GM12878 (cell line): ENCODE measurements at regions not wholly inside any gene's neighbourhood (a gene's known extent, or its start where the extent isn't known, plus 50 kb on each side); places are given as distances from the start of the nearest gene placed in this dataset.

ENCODE experiments used
- ATAC-seq: fragments of 200-7000 bp; cut with Tn5 transposase; 3 replicates; pipeline ENCODE4 v1.9.1; 2020; ENCODE audit warnings: mild to moderate bottlenecking, moderate library complexity
- BruUV-seq: library from RNA; stranded (reverse); fragments of 400-500 nt; replicated peaks from 2 replicates; lab custom pipeline; 2021; lab: Mats Ljungman, UMichigan
- CTCF ChIA-PET: fragments of 300-600 bp; sonication (Branson Sonifier 250); formaldehyde crosslinking; extraction: SDS; loops from one replicate; lab custom pipeline; 2021; ENCODE audit warnings: inconsistent platforms; lab: Yijun Ruan, JAX
- POLR2A ChIA-PET: fragments of 350-600 bp; formaldehyde crosslinking; extraction: SDS; loops from one replicate; lab custom pipeline; 2021; ENCODE audit warnings: inconsistent platforms; lab: Charles Lee
- RAD21 ChIA-PET: fragments of 300-600 bp; sonication (Branson Sonifier 250); formaldehyde crosslinking; loops from one replicate; lab custom pipeline; 2023; ENCODE audit warnings: antibody characterized with exemption; ENCODE audit not compliant: unreplicated experiment; lab: Charles Lee
- SMC1A ChIA-PET: fragments of 300-600 bp; sonication (Branson Sonifier 250); formaldehyde crosslinking; loops from one replicate; lab custom pipeline; 2023; ENCODE audit not compliant: unreplicated experiment, uncharacterized antibody; lab: Charles Lee
- DNase-seq: peaks from one replicate; pipeline ENCODE4 v3.0.0-alpha.2; 2011; ENCODE audit warnings: low read depth, low spot score
- FAIRE-seq: peaks from 3 replicates; lab custom pipeline; 2011; peaks lifted over from hg19 to GRCh38; lab: Jason Lieb, UNC
- H2AFZ ChIP-seq: 2 replicates; pipeline ENCODE4 v1.6.0; 2011; ENCODE audit warnings: low read depth, low read length, control low read depth; ENCODE audit not compliant: control insufficient read depth
- H3K27ac ChIP-seq: 2 replicates; pipeline ENCODE4 v1.5.1; 2011; ENCODE audit warnings: control low read depth; ENCODE audit not compliant: control insufficient read depth, insufficient read depth
- H3K27me3 ChIP-seq, 2 experiments: replicated peaks in 1 of 2; 2 replicates each; pipeline versions ENCODE4 v1.6.0 to v1.6.1; 2011; ENCODE audit warnings: low read length in 1 of 2; ENCODE audit not compliant: control insufficient read depth in 2 of 2, insufficient read depth in 2 of 2
- H3K36me3 ChIP-seq, 2 experiments: 2 replicates each; pipeline ENCODE4 v1.5.1; 2011; ENCODE audit warnings: low read length in 1 of 2; ENCODE audit not compliant: control insufficient read depth in 2 of 2, insufficient read depth in 2 of 2
- H3K4me1 ChIP-seq: 2 replicates; pipeline ENCODE4 v1.6.1; 2011; ENCODE audit warnings: mild to moderate bottlenecking, low read length, moderate library complexity, mixed read lengths; ENCODE audit not compliant: control insufficient read depth, insufficient read depth
- H3K4me2 ChIP-seq: 2 replicates; pipeline ENCODE4 v1.6.0; 2011; ENCODE audit warnings: control low read depth; ENCODE audit not compliant: control insufficient read depth, insufficient read depth
- H3K4me3 ChIP-seq: fragments of 200-600 bp; sonication (generic); 2 replicates; pipeline ENCODE4 v1.5.1; 2016
- H3K79me2 ChIP-seq: 2 replicates; pipeline ENCODE4 v1.6.0; 2011; ENCODE audit warnings: low read length; ENCODE audit not compliant: control insufficient read depth, insufficient read depth
- H3K9ac ChIP-seq: 2 replicates; pipeline ENCODE4 v1.8.0; 2011; ENCODE audit warnings: low read length, control low read depth, mixed read lengths; ENCODE audit not compliant: control insufficient read depth, insufficient read depth
- H3K9me3 ChIP-seq: replicated peaks from 3 replicates; pipeline ENCODE4 v1.5.1; 2011; ENCODE audit warnings: mild to moderate bottlenecking, low read length; ENCODE audit not compliant: control insufficient read depth, insufficient read depth
- H4K20me1 ChIP-seq: 2 replicates; pipeline ENCODE4 v1.6.0; 2011; ENCODE audit not compliant: control insufficient read depth, insufficient read depth
- BCL11A ChIP-seq: IDR thresholded peaks from 2 replicates; pipeline ENCODE4 v1.6.1; 2011; ENCODE audit warnings: low read depth, low read length
- BRCA1 ChIP-seq: IDR thresholded peaks from 2 replicates; pipeline ENCODE4 v1.6.1; 2011; ENCODE audit warnings: low read depth, low read length, improper control_type of control experiment
- CEBPB ChIP-seq, 2 experiments: fragments of 150-350 bp in 1 of 2; IDR thresholded peaks; 2 replicates each; pipeline ENCODE4 v1.6.1; 2012 to 2014; ENCODE audit warnings: low read depth in 2 of 2, low read length in 2 of 2, borderline replicate concordance in 1 of 2, inconsistent platforms in 1 of 2
- E2F4 ChIP-seq: IDR thresholded peaks from 2 replicates; pipeline ENCODE4 v1.6.1; 2012; ENCODE audit warnings: low read depth, low read length, improper control_type of control experiment
- EP300 ChIP-seq, 2 experiments: fragments of 150-350 bp in 1 of 2; IDR thresholded peaks; 2 replicates each; pipeline ENCODE4 v1.6.1; 2011 to 2012; ENCODE audit warnings: low read depth in 2 of 2, low read length in 2 of 2, borderline replicate concordance in 1 of 2, improper control_type of control experiment in 1 of 2, inconsistent platforms in 1 of 2; ENCODE audit not compliant: control insufficient read depth in 1 of 2
- ESRRA ChIP-seq: IDR thresholded peaks from 2 replicates; pipeline ENCODE4 v1.6.1; 2012; ENCODE audit warnings: mild to moderate bottlenecking, low read length, improper control_type of control experiment
- IKZF2 ChIP-seq, 2 experiments: fragments of 450-650 bp; IDR thresholded peaks; 2 replicates each; pipeline ENCODE4 v1.6.1; 2017; ENCODE audit warnings: mild to moderate bottlenecking in 2 of 2, moderate library complexity in 2 of 2
- IRF3 ChIP-seq: fragments of 450-650 bp; IDR thresholded peaks from 2 replicates; pipeline ENCODE4 v1.6.1; 2014; ENCODE audit warnings: mild to moderate bottlenecking
- NR2F1 ChIP-seq: fragments of 450-650 bp; conservative IDR thresholded peaks from 2 replicates; pipeline ENCODE4 v1.6.1; 2017; ENCODE audit warnings: mild to moderate bottlenecking
- POLR2AphosphoS2 ChIP-seq: IDR thresholded peaks from 2 replicates; pipeline ENCODE4 v1.6.1; 2011; ENCODE audit warnings: low read depth, mild to moderate bottlenecking, low read length, improper control_type of control experiment, moderate library complexity
- TARDBP ChIP-seq: IDR thresholded peaks from 2 replicates; pipeline ENCODE4 v1.6.1; 2016; ENCODE audit warnings: borderline replicate concordance
- ZNF592 ChIP-seq: fragments of 450-650 bp; IDR thresholded peaks from 2 replicates; pipeline ENCODE4 v1.6.1; 2017; ENCODE audit warnings: mild to moderate bottlenecking, moderate library complexity
- ZSCAN29 ChIP-seq: fragments of 450-650 bp; IDR thresholded peaks from 2 replicates; pipeline ENCODE4 v1.6.1; 2017; ENCODE audit warnings: mild to moderate bottlenecking, moderate library complexity
- WGBS: methylation state at CpG from one replicate; pipeline ENCODE4 v1.1.6; 2016; ENCODE audit warnings: low lambda C conversion rate; ENCODE audit not compliant: insufficient replicate concordance, insufficient coverage; ENCODE audit errors: missing lambda C conversion rate; 5-methylcytosine and 5-hydroxymethylcytosine counted together
- in situ Hi-C: fragments of 300-500 bp; cut with MboI; formaldehyde crosslinking; loops from 9 replicates; pipeline ENCODE4 v1.14.3; 2018; ENCODE audit warnings: mixed read lengths
- intact Hi-C: fragments of 100-400 bp; cut with micrococcal nuclease; formaldehyde crosslinking; loops from one replicate; pipeline ENCODE4 v1.14.2; 2022; ENCODE audit not compliant: unreplicated experiment

GRCh38 chr6:144746902-144747469 is 461.9 kb downstream of the UTRN start:
- Histone ChIP-seq H3K4me3 (no peak overlapping the region), H3K4me1 (no peaks in the 10 kb centered on the region), H3K9ac (no peak overlapping the region), H3K9me3 (no peaks in the 10 kb centered on the region), H3K36me3 (0 out of 4 replicates have a peak, but pooled peaks cover 0 to 4% of the 10 kb centered on the region in 2 experiments), H4K20me1 (no peaks in the 10 kb centered on the region), H3K4me2 (no peak overlapping the region), H2AFZ (no peak overlapping the region), H3K27me3 (no peaks in the 10 kb centered on the region), H3K79me2 (no peaks in the 10 kb centered on the region), H3K27ac (no peak overlapping the region)
- FAIRE-seq, result peak; percentile 41
- in situ Hi-C loops (no loop called here), intact Hi-C loops (no loop called here)
- WGBS, result 92% methylated on average over 1 of the region's 1 CpG
- no peak for DNase-seq
- ChIA-PET SMC1A (interaction anchor here (0.9 to 1.4 kb wide), 3 partner anchors 10 to 596 kb away, joined by 3 read pairs; no protein-coding TSS in a partner anchor), CTCF (no interaction called here), RAD21 (no interaction called here), POLR2A (no interaction called here)
- no TSS peak for BruUV-seq
- no peak for ATAC-seq
- TF ChIP-seq CEBPB (IDR thresholded peaks at IDR 0.05; ENCODE audit: borderline replicate concordance in 1 of 2, low read depth in 2 of 2, low read length in 2 of 2) (no peak), TARDBP (no peak), NR2F1 (no peak), BCL11A (no peak), POLR2AphosphoS2 (no peak), IRF3 (no peak), IKZF2 (IDR thresholded peaks at IDR 0.05) (no peak), ZSCAN29 (no peak), ZNF592 (no peak), EP300 (IDR thresholded peaks at IDR 0.05; ENCODE audit: borderline replicate concordance in 1 of 2, control insufficient read depth in 1 of 2, low read depth in 2 of 2, low read length in 2 of 2) (no peak), ESRRA (no peak), BRCA1 (no peak), E2F4 (no peak)
